HUES6 (cell line): ENCODE measurements at regions not wholly inside any gene's neighbourhood (a gene's known extent, or its start where the extent isn't known, plus 50 kb on each side); places are given as distances from the start of the nearest gene placed in this dataset.

Experiments
- H3K27ac ChIP-seq: 2 replicates; pipeline ENCODE4 v1.7.0; 2013; ENCODE audit warnings: low read depth, mild to moderate bottlenecking, low read length, inconsistent platforms
- H3K27me3 ChIP-seq: 2 replicates; pipeline ENCODE4 v1.6.1; 2013; ENCODE audit warnings: low read length; ENCODE audit not compliant: control insufficient read depth, insufficient read depth
- H3K36me3 ChIP-seq: 2 replicates; pipeline ENCODE4 v1.6.1; 2013; ENCODE audit warnings: low read length; ENCODE audit not compliant: control insufficient read depth, insufficient read depth
- H3K4me1 ChIP-seq: 2 replicates; pipeline ENCODE4 v1.6.1; 2013; ENCODE audit warnings: low read length; ENCODE audit not compliant: control insufficient read depth, insufficient read depth
- H3K4me3 ChIP-seq: 2 replicates; pipeline ENCODE4 v1.5.1; 2013; ENCODE audit warnings: low read depth, low read length
- H3K9ac ChIP-seq: one replicate; pipeline ENCODE4 v1.6.1; 2013; ENCODE audit warnings: mild to moderate bottlenecking, low read length
- H3K9me3 ChIP-seq: 2 replicates; pipeline ENCODE4 v1.6.1; 2013; ENCODE audit warnings: low read depth, low read length; ENCODE audit not compliant: control insufficient read depth, insufficient read depth

- Histone ChIP-seq H3K36me3 (peaks cover 20% of the 10 kb centered on the region), H3K9ac (no peak overlapping the region), H3K9me3 (no peaks in the 10 kb centered on the region), H3K27ac (no peak overlapping the region), H3K27me3 (no peaks in the 10 kb centered on the region), H3K4me1 (0 out of 2 replicates have a peak, but pooled peaks cover 4% of the 10 kb centered on the region), H3K4me3 (no peak overlapping the region)
Measured at GRCh38 chr6:93822434-93823265, 403.3 kb upstream of the EPHA7 start.

- H3K9me3 ChIP-seq: no peaks in the 10 kb centered on the region
- H3K36me3 ChIP-seq: peaks cover 23% of the 10 kb centered on the region
- H3K27me3 ChIP-seq: no peaks in the 10 kb centered on the region
- H3K4me3 ChIP-seq: no peak overlapping the region
- no peak overlapping the region for H3K27ac ChIP-seq
- H3K9ac ChIP-seq: no peak overlapping the region
- 0 out of 2 replicates have a peak, but pooled peaks cover 4% of the 10 kb centered on the region for H3K4me1 ChIP-seq
Measured at GRCh38 chr6:93821953-93822352, 402.6 kb upstream of the EPHA7 start.

- no peak overlapping the region for H3K9ac ChIP-seq
- H3K4me1 ChIP-seq: 0 out of 2 replicates have a peak, but pooled peaks cover 4% of the 10 kb centered on the region
- no peaks in the 10 kb centered on the region for H3K27me3 ChIP-seq
- no peak overlapping the region for H3K27ac ChIP-seq
- peaks cover 37% of the 10 kb centered on the region for H3K36me3 ChIP-seq
- no peak overlapping the region for H3K4me3 ChIP-seq
- no peaks in the 10 kb centered on the region for H3K9me3 ChIP-seq
Measured at GRCh38 chr6:93820465-93821082, 401.2 kb upstream of the EPHA7 start.

GRCh38 chr6:93819189-93819588, 399.8 kb upstream of the EPHA7 start:
- H3K9ac ChIP-seq: no peak overlapping the region
- H3K4me1 ChIP-seq: 0 out of 2 replicates have a peak, but pooled peaks cover 4% of the 10 kb centered on the region

GRCh38 chr6:93817937-93818336, 398.6 kb upstream of the EPHA7 start:
- no peaks in the 10 kb centered on the region for H3K27me3 ChIP-seq
- H3K9ac ChIP-seq: no peak overlapping the region
- no peak overlapping the region for H3K27ac ChIP-seq
- H3K4me3 ChIP-seq: no peak overlapping the region
- H3K9me3 ChIP-seq: no peaks in the 10 kb centered on the region
- H3K36me3 ChIP-seq: peaks cover 50% of the 10 kb centered on the region
- H3K4me1 ChIP-seq: 0 out of 2 replicates have a peak, but pooled peaks cover 4% of the 10 kb centered on the region

More at GRCh38 chr6:93819189-93819588, 399.8 kb upstream of the EPHA7 start:
- no peak overlapping the region for H3K4me3 ChIP-seq
- no peak overlapping the region for H3K27ac ChIP-seq
- H3K9me3 ChIP-seq: no peaks in the 10 kb centered on the region
- H3K27me3 ChIP-seq: no peaks in the 10 kb centered on the region
- peaks cover 47% of the 10 kb centered on the region for H3K36me3 ChIP-seq

GRCh38 chr6:93806409-93807270, 387.3 kb upstream of the EPHA7 start:
- Histone ChIP-seq H3K4me1 (no peaks in the 10 kb centered on the region), H3K27me3 (no peaks in the 10 kb centered on the region), H3K36me3 (peaks cover 14% of the 10 kb centered on the region), H3K27ac (no peak overlapping the region), H3K9me3 (peaks cover 4% of the 10 kb centered on the region; the same call in 1 of the 2 replicates), H3K4me3 (no peak overlapping the region), H3K9ac (no peak overlapping the region)

- Histone ChIP-seq H3K4me1 (peaks cover 8% of the 10 kb centered on the region), H3K27me3 (no peaks in the 10 kb centered on the region), H3K27ac (no peak overlapping the region), H3K4me3 (no peak overlapping the region), H3K9me3 (no peaks in the 10 kb centered on the region), H3K36me3 (no peaks in the 10 kb centered on the region), H3K9ac (no peak overlapping the region)
Measured at GRCh38 chr6:93801101-93801847, 381.9 kb upstream of the EPHA7 start.

GRCh38 chr6:93799226-93799625, 379.9 kb upstream of the EPHA7 start:
- Histone ChIP-seq H3K27me3 (no peaks in the 10 kb centered on the region), H3K27ac (no peak overlapping the region), H3K9ac (no peak overlapping the region), H3K9me3 (no peaks in the 10 kb centered on the region), H3K36me3 (no peaks in the 10 kb centered on the region), H3K4me1 (peaks cover 8% of the 10 kb centered on the region), H3K4me3 (no peak overlapping the region)

- H3K36me3 ChIP-seq: no peaks in the 10 kb centered on the region
- H3K4me3 ChIP-seq: no peak overlapping the region
- H3K4me1 ChIP-seq: no peaks in the 10 kb centered on the region
- H3K9me3 ChIP-seq: no peaks in the 10 kb centered on the region
- H3K27me3 ChIP-seq: no peaks in the 10 kb centered on the region
- H3K27ac ChIP-seq: no peak overlapping the region
- H3K9ac ChIP-seq: no peak overlapping the region
Measured at GRCh38 chr6:93794166-93794565, 374.8 kb upstream of the EPHA7 start.

- H3K4me3 ChIP-seq: no peak overlapping the region
- H3K27me3 ChIP-seq: no peaks in the 10 kb centered on the region
- H3K9ac ChIP-seq: no peak overlapping the region
- H3K4me1 ChIP-seq: peaks cover 3% of the 10 kb centered on the region
- H3K27ac ChIP-seq: no peak overlapping the region
- no peaks in the 10 kb centered on the region for H3K36me3 ChIP-seq
- H3K9me3 ChIP-seq: no peaks in the 10 kb centered on the region
Measured at GRCh38 chr6:93792746-93793145, 373.4 kb upstream of the EPHA7 start.
